Thyroid gland (tissue), 4 donors: ENCODE measurements at regions not wholly inside any gene's neighbourhood (a gene's known extent, or its start where the extent isn't known, plus 50 kb on each side); places are given as distances from the start of the nearest gene placed in this dataset.

Experiments
- POLR2A ChIP-seq, 2 donors: fragments of 450-650 bp; IDR thresholded peaks; one replicate each; pipeline ENCODE4 v1.6.1; 2017; ENCODE audit warnings: antibody characterized with exemption in 2 of 2, mild to moderate bottlenecking in 2 of 2, moderate library complexity in 1 of 2
- TF ChIP-seq, protein P1 (sequence below), 6 experiments: fragments of 200-600 bp in 3 of 6; fragments of 450-650 bp in 3 of 6; sonication (generic) in 3 of 6; IDR thresholded peaks; one replicate each; pipeline ENCODE4 v1.5.1; 2016 to 2019; ENCODE audit warnings: antibody characterized with exemption in 6 of 6, mild to moderate bottlenecking in 2 of 6, inconsistent platforms in 1 of 6, moderate library complexity in 1 of 6

DNA sequence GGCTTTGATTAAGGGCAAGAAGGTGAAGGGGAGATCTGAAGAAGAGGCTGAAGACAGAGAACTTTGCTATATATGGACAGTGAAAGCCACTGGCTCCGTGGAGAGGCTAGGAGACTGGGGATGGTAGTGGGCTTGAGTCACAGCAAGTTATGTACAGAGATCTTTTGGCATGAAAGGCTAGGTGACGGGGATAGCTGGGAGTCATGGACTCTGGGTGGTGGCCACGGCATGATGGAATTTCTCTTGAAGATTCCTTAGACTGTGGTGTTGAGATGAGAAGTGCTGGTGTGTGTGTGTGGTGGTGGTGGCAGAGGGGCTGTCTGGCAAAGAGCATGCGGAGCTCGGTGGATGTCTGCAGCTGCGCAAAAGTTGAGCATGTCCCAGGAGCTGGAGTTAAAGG lies 120.6 kb upstream of the STC2 start:
- TF ChIP-seq, protein P1, sequence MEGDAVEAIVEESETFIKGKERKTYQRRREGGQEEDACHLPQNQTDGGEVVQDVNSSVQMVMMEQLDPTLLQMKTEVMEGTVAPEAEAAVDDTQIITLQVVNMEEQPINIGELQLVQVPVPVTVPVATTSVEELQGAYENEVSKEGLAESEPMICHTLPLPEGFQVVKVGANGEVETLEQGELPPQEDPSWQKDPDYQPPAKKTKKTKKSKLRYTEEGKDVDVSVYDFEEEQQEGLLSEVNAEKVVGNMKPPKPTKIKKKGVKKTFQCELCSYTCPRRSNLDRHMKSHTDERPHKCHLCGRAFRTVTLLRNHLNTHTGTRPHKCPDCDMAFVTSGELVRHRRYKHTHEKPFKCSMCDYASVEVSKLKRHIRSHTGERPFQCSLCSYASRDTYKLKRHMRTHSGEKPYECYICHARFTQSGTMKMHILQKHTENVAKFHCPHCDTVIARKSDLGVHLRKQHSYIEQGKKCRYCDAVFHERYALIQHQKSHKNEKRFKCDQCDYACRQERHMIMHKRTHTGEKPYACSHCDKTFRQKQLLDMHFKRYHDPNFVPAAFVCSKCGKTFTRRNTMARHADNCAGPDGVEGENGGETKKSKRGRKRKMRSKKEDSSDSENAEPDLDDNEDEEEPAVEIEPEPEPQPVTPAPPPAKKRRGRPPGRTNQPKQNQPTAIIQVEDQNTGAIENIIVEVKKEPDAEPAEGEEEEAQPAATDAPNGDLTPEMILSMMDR (IDR thresholded peaks at IDR 0.05): no peak
- no peak for TF ChIP-seq POLR2A (IDR thresholded peaks at IDR 0.05)
